Keratinocyte (primary cell): ENCODE measurements at regions not wholly inside any gene's neighbourhood (a gene's known extent, or its start where the extent isn't known, plus 50 kb on each side); places are given as distances from the start of the nearest gene placed in this dataset.

Source experiments
- CTCF ChIP-seq, 3 experiments: IDR thresholded peaks in 1 of 3; conservative IDR thresholded peaks in 1 of 3; optimal IDR thresholded peaks in 1 of 3; 2 replicates in 2 of 3; 3 replicates in 1 of 3; pipeline versions ENCODE3 to v1.5.1; 2011; ENCODE audit warnings: low read length in 3 of 3, mild to moderate bottlenecking in 3 of 3, moderate library complexity in 2 of 3, control low read depth in 1 of 3, inconsistent platforms in 1 of 3; ENCODE audit not compliant: insufficient read depth in 2 of 3; ENCODE audit errors: extremely low read depth in 1 of 3
- EZH2 ChIP-seq: IDR thresholded peaks from one replicate; pipeline ENCODE4 v1.6.1; 2012; ENCODE audit warnings: inconsistent platforms, mild to moderate bottlenecking, low read length, moderate library complexity

- TF ChIP-seq EZH2: no peak
- TF ChIP-seq CTCF (optimal IDR thresholded peaks at IDR 0.05 in 1 of 3, IDR thresholded peaks at IDR 0.05 in 1 of 3, conservative IDR thresholded peaks at IDR 0.05 in 1 of 3; ENCODE audit: extremely low read depth in 1 of 3, insufficient read depth in 2 of 3, low read length in 3 of 3): no peak
Observed at GRCh38 chr13:88217883-88218282, 546.7 kb downstream of the SLITRK5 start.
